Cardiac septum (tissue), 1 donor: ENCODE measurements at regions not wholly inside any gene's neighbourhood (a gene's known extent, or its start where the extent isn't known, plus 50 kb on each side); places are given as distances from the start of the nearest gene placed in this dataset.
"Not testable (repeated sequence)": the region's sequence is repeated elsewhere in the genome, so short reads cannot be mapped to it uniquely, and the experiment has no call there.

ENCODE experiments used
- DNase-seq: peaks from one replicate; pipeline ENCODE4 v3.0.0-alpha.2; 2020; ENCODE audit warnings: low spot score
- intact Hi-C: fragments of 100-400 bp; cut with DNase I; formaldehyde crosslinking; loops from one replicate; pipeline ENCODE4 v1.14.0; 2022
- donor health status: DM: no; HTN: no; CAD: no.

DNA sequence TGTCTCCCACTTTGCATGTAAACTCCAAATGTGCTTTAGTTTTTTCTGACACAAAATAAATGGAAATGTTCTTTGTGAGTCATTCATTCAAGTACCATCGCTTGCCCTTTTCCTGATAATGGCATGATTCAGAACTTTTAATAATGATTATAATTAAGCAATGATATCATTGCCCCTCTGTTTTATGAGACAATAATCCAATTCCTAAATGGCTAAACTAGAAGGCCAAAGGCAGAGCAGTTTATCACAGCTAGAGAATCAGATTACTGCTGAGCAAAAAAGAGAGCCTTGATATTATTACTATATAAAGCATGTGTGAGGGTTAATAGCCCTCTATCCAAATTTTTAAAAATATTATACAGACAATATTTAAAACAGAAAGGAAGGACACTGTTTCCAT is 484.2 kb upstream of the PTPRD start:
- no peak for DNase-seq
- intact Hi-C loops: no loop called here

DNA sequence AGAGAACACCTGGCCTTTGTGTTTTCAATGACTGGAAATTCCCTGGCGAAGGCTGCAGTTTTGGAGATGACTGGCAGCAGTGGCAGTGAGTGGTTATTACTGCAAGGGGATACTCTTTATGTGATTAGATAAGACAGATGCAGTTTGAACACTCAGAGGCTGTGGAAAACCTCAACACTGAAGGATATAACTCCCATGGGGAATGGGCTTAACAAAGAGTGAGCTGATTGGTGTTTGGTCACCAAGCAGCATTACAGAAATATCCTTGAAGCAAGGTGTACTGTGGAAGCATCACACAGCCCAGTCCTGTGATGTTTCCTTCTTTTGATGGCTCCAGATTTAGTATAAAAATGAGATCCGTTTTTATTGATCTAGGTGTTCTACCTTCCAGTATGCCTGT is 490.7 kb upstream of the PTPRD start:
- no peak for DNase-seq
- intact Hi-C loops: no loop called here

DNA sequence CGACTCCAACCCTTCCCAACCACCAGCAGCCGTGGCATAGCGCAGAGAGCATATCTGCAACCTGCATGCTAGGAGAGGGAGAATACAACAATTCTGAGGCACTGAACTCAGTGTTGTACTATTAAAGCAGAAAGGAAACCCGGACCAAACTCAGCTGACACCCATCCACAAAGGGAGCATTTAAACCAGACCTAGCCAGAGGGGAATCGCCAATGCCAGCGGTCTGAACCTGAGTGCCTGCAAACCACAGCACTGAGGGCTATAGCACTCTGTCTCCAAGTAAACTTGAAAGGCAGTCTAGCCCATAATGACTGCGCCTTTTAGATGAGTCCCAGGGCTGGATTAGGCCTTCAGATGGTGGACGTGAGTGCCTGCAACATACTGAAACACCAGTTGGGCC is 494.4 kb upstream of the PTPRD start:
- DNase-seq: no peak
- intact Hi-C loops: no loop called here

DNA sequence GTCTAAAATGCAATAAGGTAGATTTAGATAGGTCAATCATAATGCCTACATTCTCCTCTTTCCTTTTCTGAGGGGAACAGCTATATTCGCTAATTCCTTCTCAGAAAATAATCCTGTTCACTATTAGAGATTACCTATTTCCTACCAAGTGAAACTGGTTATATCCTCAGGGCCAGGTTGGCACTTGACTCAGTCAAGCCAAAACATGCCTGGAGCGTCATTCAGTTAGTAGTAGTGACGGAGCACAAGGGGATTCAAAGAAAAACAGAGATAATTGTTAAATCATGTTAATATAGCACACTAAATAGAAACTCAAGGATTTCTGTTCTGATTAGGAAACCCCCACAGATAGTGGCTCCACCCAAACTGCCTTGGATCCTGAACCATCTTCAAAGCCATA is 515.4 kb upstream of the PTPRD start:
- no peak for DNase-seq
- intact Hi-C loops: loop anchor here (10.0 kb wide), 1 partner anchor 57 kb away; no protein-coding TSS in a partner anchor

DNA sequence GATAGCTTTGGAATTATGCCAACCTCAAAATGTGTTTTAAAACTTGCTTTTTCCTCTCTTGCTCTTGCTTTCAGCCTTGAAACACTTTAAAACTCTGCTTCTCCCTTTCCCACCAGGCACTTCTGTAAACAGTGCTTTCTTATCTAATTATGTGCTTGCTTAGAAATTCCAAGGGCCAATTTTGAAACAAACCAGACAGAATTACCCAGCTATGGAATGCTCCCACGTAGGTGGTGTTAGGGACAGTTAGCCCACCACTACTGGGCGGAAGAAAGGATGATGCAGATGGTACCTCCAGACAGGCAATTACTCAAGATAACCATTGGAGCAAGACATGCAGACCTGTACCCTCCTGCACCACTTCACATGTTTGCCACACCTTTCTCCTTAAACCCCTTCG is 523.0 kb upstream of the PTPRD start:
- intact Hi-C loops: no loop called here

DNA sequence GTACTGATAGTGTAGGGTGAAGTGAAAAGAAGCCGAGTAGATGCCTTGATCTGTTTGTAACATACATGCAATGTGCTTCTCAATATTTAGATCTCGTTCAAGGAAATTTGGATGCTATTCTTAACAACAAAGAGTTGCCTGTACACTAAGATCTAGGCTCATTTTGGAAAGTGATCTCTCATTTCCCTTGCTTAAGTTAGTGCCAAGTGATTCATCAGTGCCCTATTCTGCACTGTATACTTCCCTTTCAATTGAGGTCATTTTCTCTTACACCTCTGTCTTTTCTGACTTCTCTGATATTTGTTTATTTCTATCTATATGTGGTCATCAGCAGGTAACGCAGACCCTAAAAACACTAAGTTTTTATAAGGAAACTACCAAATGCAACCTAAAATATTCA is 528.6 kb upstream of the PTPRD start:
- no peak for DNase-seq
- intact Hi-C loops: no loop called here

More for the DNA sequence above, 523.0 kb upstream of the PTPRD start:
- DNase-seq: no peak

DNA sequence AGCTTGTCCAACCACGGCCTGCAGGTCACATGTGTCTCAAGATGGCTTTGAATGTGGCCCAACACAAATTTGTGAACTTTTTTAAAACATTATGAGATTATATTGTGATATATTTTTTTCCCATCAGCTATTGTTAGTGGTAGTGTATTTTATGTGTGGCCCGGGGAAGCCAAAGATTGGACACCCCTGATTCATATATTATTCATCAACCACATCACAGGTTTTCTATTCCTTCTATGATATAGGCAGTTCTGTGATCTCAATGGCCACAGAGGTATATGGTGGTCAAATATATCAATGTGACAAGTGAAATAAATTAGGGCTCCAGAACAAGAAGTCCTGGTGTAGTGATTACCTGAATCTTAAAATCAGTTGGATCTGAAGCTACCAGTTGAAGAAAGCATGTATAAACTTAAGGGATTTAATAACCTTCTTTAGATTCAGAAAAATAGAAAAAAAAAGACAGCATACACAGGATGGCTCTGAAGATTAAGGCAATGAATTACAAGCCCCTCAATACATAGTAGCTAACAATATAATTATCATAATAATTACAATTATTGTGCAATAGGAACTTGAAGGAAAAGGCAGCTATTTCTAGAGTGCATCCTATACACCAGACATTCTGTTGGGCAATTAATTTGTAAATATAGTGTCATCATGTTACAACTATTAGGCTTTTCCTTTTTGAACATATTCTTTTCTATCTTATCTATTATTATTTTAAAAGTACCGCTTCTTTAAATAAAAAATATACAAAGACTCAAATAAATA is 530.4 kb upstream of the PTPRD start:
- intact Hi-C loops: no loop called here
- no peak for DNase-seq

DNA sequence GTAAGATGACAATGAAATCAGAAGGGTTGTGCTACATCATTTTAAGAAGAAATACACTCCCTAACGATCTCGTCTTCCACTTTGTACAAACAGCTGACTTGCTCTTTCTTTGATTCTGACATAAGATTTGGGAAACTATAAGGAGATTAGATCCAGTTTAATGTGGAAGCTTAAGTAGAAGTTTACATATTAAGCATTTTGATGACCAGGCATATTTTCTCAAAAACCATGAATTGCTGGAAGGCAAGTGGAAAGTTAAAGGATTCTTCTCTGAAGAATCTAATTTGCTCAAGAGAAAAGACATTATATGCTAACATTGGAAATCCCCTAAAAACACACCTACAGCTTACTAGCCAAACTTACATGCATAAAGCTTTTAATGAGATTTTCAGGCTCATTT is 531.9 kb upstream of the PTPRD start:
- intact Hi-C loops: no loop called here
- DNase-seq: no peak

DNA sequence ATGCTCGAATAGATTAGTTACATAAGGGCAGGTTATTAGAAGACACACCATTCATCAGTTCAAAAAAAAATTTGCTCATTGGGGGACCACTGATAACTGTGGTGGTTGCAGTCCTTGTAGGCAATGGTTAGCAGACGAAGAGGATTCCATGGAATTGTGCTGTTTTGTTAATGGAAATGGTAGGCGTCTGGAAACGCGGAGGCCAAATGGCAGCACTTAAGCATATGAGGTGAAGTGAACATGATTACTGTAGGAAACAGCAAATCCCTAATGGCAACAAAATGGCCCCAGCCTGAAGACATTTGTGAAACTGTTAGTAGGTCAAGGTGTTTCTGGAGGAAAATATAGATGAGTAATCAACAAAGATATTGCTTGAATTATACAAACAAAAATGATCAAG is 535.4 kb upstream of the PTPRD start:
- intact Hi-C loops: no loop called here
- DNase-seq: no peak

DNA sequence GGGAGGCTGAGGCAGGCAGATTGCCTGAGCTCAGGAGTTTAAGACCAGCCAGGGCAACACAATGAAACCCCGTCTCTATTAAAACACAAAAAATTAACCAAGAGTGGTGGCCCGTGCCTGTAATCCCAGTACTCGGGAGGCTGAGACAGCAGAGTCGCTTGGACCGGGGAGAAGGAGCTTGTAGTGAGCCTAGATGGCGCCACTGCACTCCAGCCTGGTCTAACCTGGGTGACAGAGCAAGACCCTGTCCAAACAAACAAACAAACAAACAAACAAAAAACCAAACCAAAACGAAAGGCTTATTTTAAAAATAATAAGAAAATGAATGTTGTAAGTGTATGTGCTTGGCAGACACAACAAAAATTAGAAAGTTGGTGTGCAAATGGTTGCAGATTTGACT is 536.3 kb upstream of the PTPRD start:
- no peak for DNase-seq
- intact Hi-C loops: no loop called here

DNA sequence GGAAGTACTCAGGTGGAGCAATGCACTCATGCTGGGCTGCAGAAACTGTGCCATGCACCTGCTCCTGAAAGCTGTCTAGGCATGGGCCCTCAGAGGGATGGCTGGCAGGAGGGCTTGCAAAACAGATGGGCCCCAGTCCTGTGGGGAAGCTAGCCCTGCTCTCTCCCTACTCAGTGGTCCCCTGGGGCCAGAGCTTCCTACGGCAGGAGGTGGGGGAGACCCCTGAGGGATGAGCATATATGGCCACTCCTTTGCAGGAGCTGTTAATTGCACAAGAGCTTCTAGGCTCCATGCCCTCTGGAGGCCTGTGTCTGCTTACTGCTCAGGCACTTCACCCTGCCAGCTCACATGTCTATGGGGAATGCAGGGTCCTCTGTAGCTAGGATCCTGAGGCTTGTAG is 545.3 kb upstream of the PTPRD start:
- DNase-seq: no peak
- intact Hi-C loops: no loop called here

DNA sequence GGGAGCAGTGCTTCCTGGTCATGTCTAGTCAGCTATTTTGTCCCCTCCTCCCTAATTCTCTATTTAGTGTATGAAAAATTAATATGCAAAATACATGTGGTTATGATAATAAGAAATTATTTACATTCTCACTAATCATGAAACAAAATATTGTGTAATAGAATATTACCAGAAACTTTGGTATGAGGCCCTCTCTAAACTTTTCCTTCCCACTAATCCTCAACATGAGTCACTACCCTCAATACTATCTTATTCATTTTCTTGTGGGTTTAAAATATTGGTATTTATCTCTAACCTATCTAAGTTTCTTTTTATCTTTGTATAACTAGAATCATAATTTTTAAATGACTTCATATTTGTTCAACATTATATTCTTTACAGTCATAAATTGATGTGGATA is 545.9 kb upstream of the PTPRD start:
- intact Hi-C loops: no loop called here
- no peak for DNase-seq

DNA sequence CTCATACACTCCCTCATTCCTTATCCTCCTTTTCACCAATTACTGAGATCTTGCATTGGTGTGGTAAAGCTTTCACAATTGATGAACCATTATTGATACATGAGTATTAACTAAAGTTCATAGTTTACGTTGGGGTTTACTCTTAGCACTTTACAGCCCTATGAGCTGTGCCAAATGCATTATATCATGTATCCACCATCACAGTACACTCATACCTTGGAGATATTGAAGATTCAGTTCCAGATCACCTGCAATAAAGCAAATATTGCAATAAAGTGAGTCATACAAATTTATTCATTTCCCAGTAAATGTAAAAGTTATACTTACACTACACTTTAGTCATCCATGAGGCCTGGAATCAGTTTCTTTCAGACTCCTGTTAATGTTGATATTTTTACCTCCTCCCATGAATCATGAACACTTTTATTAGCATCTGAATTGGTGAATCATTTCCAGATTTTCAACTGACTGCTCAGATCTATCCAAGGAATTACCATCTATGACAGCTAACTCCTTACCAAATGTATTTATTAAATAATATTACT is 546.6 kb upstream of the PTPRD start:
- DNase-seq: no peak
- intact Hi-C loops: no loop called here

DNA sequence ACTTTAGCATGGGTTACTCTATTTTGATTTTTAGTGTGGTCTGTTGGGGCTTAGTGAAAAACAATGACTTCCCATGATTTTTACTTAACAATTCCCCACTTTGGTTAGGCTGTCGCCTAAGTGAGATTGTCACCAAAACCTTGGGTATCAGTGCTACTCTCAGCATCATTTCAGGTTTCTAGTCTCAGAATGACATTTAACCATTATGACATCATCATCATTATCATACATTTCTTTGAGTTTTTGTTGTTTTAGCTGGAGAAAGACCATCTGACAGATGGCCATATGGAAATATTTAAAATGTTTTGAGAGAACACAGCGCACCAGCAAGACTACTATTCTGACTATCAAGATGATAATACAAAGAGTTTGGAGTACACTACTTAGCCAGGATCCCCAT is 551.0 kb upstream of the PTPRD start:
- intact Hi-C loops: no loop called here
- DNase-seq: no peak

DNA sequence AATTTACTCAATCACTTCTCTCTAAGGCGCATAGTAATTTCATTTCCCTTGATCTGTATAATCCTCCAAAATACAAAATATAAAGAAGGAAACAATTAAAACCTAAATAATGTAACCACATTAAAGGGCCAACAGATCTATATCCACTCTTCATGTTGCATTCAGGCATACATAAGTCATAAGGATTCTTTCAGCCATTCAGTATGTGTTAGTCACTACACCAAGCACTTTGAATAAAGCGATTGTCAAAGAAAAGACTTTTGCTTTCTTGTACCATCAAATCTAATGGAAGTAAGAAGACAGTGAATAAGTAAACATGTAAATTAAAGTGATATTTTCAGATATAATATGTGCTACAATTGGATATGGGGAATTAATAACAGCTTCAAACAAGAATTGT is 569.2 kb upstream of the PTPRD start:
- DNase-seq: no peak
- intact Hi-C loops: loop anchor here (10.0 kb wide), 1 partner anchor 57 kb away; no protein-coding TSS in a partner anchor

DNA sequence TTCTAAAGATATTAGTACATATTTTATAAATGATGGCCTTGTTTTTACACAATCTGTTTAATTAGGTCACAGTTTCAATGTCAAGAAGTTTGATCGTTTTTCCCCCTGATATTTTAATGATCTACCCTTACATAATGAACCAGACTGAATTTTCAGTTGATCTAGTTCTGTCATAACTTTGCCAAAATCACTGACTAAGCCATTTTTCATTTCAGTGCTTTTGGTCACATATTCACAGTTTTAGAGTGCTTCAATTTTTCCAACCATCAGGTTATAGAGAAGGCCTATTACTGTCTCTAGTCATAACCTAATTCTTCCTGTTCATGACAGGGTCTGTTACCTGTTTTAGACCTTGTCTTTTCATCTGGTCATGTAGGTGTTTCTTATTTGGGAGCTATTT is 577.9 kb upstream of the PTPRD start:
- intact Hi-C loops: no loop called here
- DNase-seq: no peak

DNA sequence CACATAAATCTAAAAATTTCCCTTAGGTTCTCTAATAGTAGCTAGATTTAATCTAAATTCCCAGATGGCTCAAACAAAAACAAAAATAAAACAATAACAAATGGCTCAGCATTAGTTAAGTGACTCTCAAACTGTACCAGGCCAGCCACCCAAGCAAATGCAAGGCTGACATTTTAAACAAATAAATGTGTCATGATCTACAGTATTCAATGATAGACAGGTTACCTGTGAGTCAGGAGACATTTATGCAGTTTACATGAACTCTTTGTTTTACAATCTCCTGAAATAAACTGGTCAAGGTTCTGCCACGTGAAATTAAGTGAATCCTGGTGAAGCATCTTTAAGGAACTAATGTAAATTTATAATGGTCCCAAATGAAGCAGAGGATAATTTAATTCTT is 580.2 kb upstream of the PTPRD start:
- intact Hi-C loops: no loop called here
- no peak for DNase-seq

DNA sequence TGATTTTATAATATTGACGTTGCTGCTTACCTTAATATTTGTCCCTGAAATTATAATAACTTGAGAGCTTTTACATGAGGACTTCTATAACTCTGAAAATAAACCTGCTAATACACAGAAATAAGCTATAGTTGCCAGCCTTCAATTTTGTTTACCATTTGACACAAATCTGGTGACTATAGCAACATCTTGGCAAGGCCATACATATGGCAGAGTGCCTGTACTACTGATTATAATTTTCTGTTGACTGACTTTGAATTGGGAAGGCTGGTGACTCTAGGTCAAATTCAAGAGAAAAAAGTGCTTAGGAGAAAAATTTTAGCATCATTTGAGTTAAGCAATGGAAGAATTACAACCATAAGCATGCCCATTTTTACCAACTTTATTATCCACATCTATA is 581.4 kb upstream of the PTPRD start:
- no peak for DNase-seq
- intact Hi-C loops: no loop called here

DNA sequence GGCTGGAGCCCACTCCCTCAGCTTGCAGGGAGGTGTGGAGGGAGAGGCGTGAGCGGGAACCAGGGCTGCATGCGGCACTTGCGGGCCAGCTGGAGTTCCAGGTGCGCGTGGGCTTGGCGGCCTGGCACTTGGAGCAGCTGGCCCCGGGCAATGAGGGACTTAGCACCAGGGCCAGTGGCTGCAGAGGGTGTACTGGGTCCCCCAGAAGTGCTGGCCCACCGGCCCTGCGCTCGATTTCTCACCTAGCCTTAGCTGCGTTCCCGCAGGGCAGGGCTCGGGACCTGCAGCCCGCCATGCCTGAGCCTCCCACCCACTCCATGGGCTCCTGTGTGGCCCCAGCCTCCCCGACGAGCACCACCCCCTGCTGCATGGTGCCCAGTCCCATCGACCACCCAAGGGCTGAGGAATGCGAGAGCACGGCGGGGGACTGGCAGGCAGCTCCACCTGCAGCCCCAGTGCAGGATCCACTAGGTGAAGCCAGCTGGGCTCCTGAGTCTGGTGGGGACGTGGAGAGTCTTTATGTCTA is 584.1 kb upstream of the PTPRD start:
- intact Hi-C loops, DNase-seq: not testable (repeated sequence)

DNA sequence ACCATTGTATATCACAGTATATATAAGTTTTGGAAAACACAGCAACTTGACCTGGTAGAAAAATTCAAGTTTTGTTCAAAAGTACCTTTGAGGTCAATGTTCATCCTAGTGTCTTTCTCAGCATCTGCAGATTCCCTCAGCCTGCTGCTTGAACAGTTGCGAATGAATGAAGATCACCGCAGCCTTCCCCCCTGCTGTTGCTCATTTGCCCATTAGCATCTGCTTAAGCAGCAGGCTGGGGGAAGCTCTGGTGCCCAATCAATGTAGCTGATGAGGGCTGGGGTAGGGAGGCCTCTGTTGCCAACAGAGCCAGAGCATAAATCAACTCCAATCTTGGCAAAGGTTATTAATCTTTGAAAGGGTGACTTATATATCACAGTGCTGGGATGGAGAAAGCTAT is 586.5 kb upstream of the PTPRD start:
- no peak for DNase-seq
- intact Hi-C loops: no loop called here

DNA sequence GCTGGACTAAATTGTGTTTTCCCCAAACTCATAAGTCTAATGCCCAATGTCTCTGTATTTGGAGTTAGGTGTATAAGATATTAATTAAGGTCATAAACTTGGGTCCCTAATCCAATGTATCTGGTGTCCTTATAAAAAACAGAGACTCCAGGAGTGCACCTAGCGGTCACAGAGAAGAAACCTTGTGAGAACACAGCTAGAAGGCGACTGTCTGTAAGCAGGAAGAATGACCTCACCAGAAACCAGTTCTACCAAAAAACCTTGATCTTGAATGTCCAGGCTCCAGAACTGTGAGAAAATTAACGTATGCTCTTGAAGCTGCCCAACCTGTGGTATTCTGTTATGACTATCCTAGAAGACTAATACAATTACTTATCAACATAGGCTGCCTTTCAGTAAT is 591.7 kb upstream of the PTPRD start:
- intact Hi-C loops: no loop called here
- DNase-seq: no peak

DNA sequence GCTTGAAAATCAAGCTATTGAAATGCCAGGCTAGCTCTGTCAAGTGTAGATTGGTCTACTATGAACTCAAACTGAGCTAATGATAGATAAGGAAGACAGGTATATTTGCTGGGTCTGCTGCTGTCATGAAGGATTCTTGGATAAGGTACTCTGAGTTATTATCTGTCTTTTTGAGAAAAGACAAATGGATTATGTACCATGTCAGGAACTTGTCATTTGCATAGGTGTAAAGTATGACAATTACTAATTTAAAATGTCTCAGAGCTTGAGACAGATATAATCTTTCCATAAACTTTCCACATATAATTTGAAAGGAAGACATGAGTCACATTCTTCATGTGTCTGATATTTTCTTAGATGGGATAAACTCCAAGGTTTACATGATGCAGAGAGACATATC is 594.1 kb upstream of the PTPRD start:
- intact Hi-C loops: no loop called here

More for the DNA sequence above, 594.1 kb upstream of the PTPRD start:
- DNase-seq: no peak
